NCI-H446 treated with DMSO at 0.1 percent for 48 hours (cell line): ENCODE measurements at regions not wholly inside any gene's neighbourhood (a gene's known extent, or its start where the extent isn't known, plus 50 kb on each side); places are given as distances from the start of the nearest gene placed in this dataset.

Experiments used
- DNase-seq: peaks from one replicate; lab custom pipeline; 2025; lab: John Stamatoyannopoulos, UW

DNA sequence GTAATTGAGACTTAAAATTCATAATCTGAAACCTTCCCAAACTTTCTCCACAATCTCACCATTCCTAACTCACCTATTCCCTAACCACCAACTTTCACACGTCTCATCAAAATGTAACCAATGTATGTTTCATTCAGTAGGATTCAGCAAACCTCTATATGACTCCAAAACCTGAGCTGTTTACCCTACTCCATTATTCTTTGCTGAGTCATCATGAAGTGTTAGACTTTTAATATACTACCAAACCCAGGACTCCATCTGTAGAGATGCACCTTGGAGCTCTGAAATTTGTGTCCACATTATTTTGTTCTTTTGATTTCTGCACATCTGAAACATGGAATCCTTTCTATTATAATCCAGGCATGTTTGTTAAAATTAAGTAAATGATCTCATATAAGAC, 727.0 kb upstream of the PIK3C3 start:
- DNase-seq, result no peak

DNA sequence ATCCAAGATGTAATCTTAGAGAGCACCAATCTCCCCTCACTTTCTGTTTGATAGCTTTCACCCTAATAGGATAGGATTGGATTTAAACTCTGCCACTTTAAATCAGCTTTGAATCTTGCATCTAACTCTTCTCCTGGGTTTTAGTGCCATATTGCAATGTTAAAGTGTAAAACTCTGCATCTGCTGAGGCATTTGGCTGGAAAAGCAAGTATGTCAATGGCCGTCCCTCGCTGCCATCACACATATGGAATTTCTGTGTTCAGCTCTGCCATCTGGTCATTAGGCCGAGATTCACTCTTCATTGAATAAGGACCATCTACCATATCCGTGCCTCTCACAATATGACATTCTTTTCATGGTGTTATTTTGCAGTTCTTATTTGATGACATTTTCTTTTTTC, 728.1 kb upstream of the PIK3C3 start:
- peak; percentile 25 for DNase-seq

DNA sequence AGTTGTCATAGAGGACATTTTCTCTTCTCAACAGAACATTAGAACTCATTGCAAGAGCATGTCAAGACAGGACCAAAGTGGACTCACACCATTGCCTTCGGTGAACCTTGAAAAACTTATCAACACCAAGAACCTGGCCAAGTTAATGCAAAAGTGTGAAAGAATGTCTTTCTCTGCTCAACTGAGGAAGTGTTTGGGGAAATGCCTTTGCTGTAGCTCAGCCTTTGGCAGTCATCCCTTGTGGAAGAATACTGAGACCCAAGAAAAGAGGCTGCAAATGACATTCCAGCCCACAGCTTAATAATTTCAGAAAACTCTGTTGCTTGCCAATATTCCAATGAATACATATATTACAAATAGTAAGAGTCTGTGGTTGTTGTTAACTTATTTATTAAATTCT, 728.8 kb upstream of the PIK3C3 start:
- no peak for DNase-seq

DNA sequence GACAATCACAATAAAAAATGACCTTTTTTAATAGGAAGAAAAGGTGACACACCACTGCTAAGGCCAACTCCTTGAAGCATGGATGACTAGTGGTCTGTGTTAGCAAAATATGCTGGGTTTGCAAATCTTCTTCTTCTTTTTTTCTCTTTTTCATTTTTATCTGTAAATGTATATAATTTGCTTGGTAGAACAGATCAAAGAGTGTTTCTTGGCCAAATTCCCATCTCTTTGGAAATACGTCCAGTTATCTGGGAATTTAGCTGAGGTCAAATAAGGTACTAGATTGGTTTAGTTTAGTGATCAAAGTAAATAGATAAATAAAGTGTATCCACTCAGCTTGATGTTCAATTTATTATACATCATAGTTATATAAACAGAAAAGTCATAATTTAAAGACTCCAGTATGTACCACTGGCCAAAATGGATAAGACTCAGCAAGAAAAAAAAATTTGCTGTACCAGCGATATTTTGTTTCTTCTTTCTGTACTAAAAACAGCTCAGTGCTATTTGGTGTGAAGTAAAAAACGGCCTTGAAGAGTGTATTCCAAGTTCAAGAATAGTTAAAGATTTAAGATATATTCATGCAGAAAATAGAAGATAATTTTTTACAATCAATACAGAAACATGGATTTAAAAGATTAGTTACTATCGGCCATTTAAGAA, 738.6 kb upstream of the PIK3C3 start:
- DNase-seq, result no peak

DNA sequence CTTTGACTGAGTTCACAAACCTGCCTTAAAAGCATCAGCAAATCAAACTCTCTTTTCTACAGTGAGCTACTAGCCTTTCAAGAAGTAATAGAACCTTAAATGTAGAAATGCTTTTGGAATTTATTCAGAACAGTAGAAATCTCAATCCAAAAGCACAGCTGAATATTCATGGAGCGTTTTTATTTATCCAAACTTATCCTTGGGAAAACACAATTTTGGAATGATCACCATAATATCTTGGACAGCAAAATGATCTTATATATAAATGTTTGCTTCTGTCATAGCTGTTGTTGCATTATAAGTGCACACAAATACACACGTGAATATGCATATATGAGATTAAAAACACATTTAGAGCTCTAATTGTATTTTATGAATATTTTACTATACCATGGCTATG, 747.3 kb upstream of the PIK3C3 start:
- DNase-seq, result no peak

DNA sequence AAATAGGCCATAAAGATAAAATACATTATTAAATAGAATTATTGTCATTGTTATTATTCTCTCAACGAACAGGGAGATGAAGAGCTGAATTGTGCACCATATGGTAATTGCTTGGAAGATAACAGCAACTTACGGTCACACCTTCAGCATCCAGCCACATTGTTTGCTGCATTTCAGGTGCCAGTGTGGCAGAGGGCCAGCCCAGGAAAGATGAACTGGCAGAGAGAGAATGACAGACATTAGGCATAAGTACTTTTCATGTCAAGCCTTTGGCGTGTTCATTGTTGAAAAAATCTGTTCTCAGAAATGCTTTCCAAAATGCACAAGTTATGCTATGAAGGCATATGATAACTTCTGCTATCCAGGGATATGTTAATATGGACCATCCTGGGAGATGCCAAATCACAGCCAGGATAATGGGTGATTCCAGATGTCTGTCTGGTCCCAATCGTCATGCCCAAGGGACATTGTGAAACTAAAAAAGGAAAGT, 748.6 kb upstream of the PIK3C3 start:
- no peak for DNase-seq

DNA sequence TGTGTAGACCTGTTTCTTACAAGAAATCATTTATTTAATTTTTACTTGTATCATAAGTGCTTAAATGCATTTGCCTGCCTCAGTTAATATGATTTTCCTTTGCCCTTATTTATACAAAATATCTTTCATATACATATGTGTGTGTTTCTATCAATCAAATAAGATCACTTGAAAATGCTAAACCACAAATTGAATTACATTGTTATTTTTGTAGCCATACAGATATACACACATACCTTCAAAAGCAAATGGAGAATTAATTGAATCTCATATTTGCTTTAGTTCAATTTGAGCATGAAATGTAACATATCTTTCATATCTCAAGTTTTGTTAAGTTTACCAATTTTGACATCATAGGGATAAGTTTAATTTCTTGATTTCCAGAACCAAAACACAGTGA, 755.8 kb upstream of the PIK3C3 start:
- no peak for DNase-seq

DNA sequence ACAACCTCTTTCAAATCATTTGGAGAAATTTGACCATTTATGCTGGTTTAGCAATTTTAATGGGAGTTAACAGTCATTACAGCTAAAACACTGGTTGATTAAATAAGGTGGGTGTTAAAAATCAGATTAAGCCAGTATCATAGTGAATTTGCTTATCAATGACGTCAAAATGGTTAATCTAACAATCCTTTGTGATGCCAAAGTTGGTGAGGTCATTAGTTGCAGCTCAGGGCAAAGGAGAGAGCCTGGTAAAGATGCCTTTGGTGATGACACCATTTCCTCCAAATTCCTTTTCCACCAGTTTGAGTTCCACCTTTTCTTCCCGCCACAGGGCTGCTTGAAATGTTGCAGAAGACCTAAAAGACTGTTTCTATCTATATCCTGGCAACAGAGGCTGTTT, 757.1 kb upstream of the PIK3C3 start:
- no peak for DNase-seq

DNA sequence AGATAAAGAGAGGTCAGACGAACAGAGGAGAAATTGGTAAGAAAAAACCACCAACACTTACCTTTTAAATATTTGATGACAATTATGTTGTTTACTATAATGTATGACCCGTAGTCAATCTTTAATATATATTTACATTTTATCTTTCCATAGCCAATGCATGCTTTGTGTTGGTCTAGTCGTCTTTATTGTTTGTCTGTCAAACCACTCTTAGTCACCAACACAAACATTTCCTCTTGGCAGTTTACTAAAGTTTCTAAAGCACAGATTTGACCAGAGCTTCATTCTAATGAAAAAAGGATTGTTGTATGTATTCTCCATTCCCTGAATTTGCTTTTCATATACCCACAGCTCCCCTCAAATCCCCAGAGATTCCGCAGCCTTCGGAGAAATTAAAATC, 784.7 kb upstream of the PIK3C3 start:
- DNase-seq, result no peak

DNA sequence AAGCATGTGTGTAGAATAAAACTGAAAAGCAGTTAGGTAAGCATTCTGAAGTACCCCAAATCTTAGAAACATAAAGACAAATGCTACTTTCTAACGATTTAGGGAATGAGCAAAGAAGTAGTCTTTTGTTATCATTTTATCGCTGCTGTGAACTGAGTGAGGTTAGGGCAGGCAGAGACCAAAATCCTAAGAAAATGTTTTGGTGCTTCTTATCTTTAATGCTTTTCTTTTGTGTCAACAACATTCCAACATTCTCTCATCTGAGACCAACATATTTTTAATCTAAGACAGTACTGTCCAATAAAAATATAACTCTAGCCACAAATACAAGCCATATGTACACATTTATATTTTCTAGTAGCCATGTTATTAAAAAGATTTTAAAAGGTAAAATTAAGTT, 789.4 kb upstream of the PIK3C3 start:
- no peak for DNase-seq

DNA sequence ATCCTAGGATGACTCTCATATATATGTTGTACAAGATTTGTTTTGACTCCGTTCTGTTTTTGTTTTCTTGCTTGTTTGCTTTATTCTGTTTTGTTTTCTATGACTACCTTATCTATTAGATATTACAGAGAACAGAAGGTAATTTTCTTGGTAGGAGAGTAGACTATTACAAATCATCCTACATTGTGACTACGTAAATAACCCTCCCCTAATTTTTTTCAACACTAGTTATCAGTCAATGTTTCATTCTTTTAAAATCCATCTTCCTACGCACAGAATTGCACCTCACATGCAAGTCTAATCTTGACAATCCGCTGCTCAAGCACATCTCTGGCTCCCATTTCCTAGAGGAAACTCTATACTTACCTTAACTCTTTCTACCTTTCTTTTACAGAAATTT, 792.3 kb upstream of the PIK3C3 start:
- no peak for DNase-seq

DNA sequence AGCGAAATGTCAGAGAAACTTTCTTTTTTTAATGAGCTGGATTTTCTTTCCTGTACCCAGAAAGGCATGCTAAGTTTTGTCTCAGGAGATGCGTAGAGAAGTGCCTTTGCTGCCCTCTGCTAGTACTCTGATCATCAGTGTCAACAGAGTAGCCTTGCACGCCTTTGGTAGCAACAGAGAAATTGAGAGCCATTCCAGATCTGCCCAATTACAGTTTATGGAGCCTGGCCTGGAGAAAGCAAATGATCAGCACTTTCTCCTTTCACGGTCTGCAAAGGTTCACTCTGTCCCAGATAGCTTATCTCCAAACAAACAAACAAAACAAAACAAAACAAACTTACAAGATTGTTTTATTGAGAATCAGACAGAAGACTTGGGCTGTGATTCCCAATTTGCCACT, 792.8 kb upstream of the PIK3C3 start:
- DNase-seq, result no peak

DNA sequence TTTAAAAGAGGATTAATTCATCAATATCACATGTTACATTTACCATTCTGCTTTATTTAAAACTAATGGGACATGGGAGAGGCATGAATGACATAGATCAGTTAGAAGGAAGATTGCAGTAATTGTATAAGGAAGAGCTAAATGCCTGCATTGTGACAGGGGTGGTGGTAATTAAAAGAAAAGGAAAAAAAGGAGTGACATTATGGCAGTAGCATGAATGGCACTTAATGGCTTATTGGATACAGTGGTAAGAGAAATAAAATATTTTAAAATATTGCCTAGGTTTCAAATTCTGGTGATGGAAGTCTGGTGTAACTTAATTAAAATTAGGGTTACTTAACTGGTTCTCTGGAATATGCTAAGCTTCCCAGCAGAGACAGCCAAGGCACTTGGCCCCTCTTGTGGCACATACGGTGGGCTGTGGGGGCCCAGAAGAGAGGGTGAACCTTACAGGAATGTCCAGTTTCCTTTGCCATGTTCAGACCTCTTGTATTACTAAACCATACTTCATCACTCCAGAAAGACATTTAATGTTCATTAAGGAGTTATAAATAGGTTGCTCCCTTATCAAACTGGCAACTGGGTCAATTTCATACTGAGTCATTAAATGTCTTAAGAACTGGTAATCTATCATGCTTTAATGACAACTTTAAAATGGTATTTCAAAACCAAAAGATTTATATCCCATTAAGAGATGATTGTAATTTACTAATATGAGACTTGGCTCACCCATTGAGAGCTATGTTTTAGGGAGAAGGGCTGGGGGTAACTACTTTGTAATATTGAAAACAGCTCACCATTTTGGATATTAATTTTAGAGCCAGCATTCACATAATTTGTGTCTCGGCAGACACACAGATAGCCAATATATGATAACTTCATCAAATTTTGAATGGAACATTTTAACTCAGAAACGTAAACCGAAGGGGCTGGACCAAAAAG, 798.9 kb upstream of the PIK3C3 start:
- no peak for DNase-seq

DNA sequence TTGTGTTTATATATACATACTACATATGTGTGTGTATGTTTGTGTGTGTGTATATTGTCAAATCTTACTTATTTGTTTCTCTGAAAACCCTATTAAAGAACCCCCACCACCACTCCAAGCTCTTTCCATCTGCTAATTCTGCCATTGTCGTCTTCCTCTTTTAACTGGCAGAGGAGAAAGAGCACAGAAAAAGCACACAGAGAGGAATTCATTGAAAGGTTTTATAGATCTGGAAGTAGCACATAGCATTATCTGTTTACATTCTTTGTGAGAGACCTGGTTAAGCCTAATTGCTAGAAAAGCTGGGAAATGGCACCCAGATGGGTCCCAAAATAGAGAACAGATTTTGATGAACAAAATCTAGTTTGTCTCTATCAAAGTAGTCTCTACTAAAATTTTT, 800.0 kb upstream of the PIK3C3 start:
- no peak for DNase-seq

DNA sequence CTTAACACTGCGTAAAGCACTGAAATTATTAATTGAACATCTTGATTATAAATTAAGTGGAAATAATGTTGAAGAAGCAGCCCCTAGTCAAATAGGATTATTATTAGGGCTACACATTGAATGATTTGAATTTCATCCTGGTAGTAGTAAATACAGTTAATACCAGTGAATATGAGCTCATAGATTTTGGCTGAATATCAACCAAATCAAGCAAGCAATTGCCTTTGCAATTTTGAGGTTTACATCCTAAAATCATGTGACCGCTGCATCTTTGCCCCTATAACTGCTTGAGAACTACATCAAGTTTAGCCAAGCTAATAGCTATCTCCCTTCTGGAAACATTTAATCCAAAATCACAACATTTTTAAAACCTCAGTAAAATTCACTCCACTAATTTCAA, 801.2 kb upstream of the PIK3C3 start:
- no peak for DNase-seq

DNA sequence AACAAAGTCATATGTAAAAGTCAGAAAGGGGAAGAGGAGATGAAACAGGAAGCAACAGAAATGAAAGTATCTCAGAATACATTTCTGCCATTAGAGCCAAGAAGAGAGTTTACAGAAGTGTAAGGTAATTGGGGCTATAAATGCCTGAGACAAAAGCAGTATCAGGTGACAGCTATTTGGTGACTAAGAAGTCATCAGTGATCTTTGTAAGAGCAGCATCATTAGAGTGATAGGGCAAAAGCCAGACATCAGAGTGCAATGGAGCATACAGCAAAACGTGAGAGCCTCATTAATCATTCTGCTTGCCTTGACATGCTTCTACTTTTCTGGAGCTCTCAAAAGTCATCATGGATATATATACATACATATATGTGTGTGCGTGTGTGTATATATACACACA, 804.7 kb upstream of the PIK3C3 start:
- DNase-seq, result peak; percentile 18

DNA sequence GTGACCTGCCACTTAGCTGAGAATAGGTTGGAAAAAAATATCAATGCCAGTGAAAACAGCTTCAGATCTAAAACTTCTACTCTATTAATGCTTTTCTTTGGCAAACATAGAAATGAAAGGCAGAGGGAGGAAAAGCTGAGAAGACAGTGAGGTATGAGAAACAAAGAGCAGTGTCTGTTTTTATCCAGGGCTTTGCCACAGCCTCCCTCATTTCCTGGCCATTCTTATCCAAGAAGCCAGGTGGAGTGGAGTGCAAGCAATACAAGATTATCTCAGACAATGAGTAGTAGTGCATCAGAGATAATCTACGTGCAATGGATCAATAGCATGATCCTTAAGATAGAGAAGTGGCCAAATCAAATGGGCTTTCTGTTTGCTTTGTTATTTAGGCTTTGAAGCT, 808.7 kb upstream of the PIK3C3 start:
- DNase-seq, result no peak

DNA sequence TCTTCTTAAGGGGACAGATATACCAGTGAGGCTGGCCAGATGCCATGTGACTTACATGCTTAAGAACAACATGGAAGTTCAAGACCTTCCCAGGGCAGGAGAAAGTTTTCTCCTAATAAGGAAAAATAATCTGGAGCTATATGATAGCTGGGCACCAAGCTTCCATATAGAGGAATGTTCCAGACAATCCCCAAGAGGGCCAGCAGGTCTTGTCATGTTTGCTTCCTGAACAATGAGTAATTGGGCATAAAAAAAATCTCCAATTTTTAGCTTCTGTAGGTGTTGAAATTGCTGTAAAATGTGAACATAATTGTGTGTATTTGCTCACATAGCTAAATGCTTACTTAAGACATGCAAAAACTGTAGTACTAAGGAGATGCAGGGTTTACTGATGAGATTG, 809.5 kb upstream of the PIK3C3 start:
- no peak for DNase-seq

DNA sequence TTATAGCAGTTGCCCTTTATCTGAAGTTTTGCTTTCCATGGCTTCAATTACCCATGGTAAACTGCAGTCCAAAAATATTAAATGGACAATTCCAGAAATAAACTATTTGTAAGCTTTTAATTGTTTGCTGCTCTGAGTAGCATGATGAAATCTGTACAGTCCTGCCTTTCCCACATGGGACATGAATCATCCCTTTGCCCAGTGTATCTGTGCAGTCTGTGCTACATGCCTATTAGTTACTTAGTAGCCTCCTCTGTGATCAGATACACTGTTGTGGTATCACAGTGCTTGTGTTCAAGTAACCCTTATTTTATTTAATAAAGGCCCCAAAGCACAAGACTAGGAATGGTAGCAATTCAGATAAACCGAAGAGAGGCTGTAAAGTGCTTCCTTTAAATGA, 810.6 kb upstream of the PIK3C3 start:
- no peak for DNase-seq

DNA sequence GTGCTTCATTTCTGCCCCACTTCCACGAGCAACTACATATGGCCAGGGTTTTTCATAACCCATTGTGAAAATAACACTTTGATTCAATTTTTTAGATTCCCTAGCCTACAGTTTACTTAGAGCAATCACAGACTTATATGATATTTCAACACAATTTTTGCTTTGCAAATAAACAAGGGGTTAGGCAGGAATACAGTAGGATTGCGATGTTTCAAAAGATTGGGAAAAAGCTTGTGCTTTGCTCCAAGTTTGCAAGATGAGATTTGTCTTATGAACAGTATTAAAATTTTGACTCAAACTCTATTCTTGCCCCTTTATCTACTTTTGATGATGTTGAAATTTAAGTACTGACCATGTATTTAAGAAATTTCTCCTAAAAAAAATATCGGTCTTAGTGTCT, 814.5 kb upstream of the PIK3C3 start:
- no peak for DNase-seq

DNA sequence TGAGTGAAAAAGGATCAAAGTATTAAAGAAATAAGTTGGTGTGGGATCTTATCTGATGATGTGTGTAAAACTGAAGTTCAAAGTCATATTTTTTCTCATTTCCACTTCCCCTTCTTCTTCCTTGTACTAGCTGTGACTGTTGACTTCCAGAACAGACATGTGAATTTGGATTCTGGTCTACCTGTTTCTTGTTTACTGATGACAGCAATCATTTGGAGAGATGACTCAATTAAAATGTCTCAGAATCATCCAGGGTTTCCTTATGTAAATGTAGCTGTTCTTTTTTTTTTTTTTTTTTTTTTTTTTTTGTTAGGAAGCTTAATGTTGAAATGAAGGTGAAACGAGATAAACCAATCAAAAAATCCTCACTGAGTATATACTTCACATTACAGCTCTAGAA, 819.9 kb upstream of the PIK3C3 start:
- no peak for DNase-seq

DNA sequence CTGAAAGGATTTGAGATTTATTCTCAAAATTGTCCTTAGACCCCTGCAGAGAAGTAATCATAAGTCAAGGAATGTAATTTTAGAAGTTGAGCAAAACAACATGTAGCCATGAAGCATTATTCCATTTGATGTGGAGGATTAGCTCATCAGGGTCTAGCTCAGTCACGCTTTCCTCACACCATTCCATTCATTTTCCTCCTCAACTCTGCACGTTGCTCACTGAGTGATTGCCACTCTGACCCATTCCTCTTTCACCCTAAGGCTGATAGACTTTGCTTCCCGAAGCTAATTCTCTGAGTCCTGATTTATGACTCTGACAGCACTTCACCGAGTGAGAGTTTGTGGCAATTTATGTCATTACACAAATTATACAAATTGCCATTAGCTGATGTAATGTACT, 820.6 kb upstream of the PIK3C3 start:
- DNase-seq, result no peak

DNA sequence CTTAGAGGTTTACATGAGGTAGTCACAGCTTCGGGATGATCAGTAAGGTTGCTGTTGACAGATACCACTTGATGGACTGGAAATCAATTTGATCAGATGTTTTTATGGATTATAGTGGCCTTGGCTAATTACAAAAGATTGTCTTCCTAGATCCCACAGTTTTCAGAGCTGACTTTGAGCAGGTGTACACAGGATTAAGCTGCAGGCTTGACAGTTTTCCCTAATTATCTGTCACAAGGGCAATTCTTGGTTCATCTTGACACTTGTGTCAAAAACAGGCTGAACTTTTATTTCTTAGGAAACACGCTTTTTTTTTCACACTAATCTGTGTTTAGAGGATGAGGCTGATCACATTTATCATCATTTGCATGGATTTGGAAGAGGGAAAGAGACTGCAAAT, 824.0 kb upstream of the PIK3C3 start:
- DNase-seq, result no peak

DNA sequence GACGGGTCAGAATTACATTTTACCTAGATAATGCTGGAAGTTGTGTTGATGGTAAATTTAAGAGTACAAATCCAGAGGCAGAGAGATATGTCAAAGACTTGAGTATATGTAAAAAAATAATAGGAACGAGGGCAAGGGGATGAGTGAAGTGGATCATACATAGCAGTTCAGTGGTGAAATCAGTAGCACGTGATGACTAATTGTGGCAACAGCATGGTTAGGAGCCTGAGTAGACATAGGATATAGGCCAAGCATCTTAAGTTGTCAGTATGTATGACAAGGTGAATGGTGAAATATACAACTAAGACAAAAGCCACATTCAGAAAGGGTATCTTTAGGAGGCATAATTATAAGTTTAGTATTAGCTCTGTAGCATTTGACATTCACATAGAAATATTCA, 826.5 kb upstream of the PIK3C3 start:
- no peak for DNase-seq
